IMR-90 (cell line): ENCODE measurements at regions not wholly inside any gene's neighbourhood (a gene's known extent, or its start where the extent isn't known, plus 50 kb on each side); places are given as distances from the start of the nearest gene placed in this dataset.

Experiments
- ATAC-seq: fragments of 200-7000 bp; cut with Tn5 transposase; 2 replicates; pipeline ENCODE4 v1.9.1; 2020; ENCODE audit warnings: low read depth, mild to moderate bottlenecking, moderate library complexity
- BruUV-seq: library from RNA; stranded (reverse); fragments of 400-500 nt; replicated peaks from 2 replicates; lab custom pipeline; 2021; lab: Mats Ljungman, UMichigan
- CTCF ChIA-PET: fragments of 300-600 bp; formaldehyde crosslinking; extraction: SDS; loops from one replicate; lab custom pipeline; 2021; ENCODE audit warnings: antibody characterized with exemption; lab: Yijun Ruan, JAX
- POLR2A ChIA-PET: fragments of 300-600 bp; sonication (Branson Sonifier 250); formaldehyde crosslinking; loops from one replicate; lab custom pipeline; 2022; ENCODE audit warnings: antibody characterized with exemption; ENCODE audit not compliant: unreplicated experiment; lab: Charles Lee
- DNase-seq: peaks from one replicate; pipeline ENCODE4 v3.0.0; 2013
- H2AFZ ChIP-seq: replicated peaks from 2 replicates; pipeline ENCODE3; 2013; ENCODE audit warnings: low read length, mild to moderate bottlenecking; ENCODE audit not compliant: poor library complexity
- H2AK5ac ChIP-seq: 2 replicates; pipeline ENCODE4 v1.6.1; 2013; ENCODE audit warnings: low read depth, low read length, inconsistent platforms
- H2AK9ac ChIP-seq: replicated peaks from 2 replicates; pipeline ENCODE3; 2013; ENCODE audit warnings: mild to moderate bottlenecking, low read depth, low read length, moderate library complexity; ENCODE audit not compliant: poor library complexity
- H2BK120ac ChIP-seq: 2 replicates; pipeline ENCODE4 v1.6.1; 2013; ENCODE audit warnings: low read depth, low read length, inconsistent platforms
- H2BK15ac ChIP-seq: 3 replicates; pipeline ENCODE4 v1.6.1; 2013; ENCODE audit warnings: low read depth, low read length, inconsistent platforms
- H2BK20ac ChIP-seq: 2 replicates; pipeline ENCODE4 v1.6.1; 2013; ENCODE audit warnings: low read depth, mild to moderate bottlenecking, inconsistent platforms, low read length, moderate library complexity
- H2BK5ac ChIP-seq: 2 replicates; pipeline ENCODE4 v1.6.1; 2013; ENCODE audit warnings: mild to moderate bottlenecking, low read depth, low read length, inconsistent platforms; ENCODE audit not compliant: poor library complexity, severe bottlenecking
- H3K14ac ChIP-seq: replicated peaks from 2 replicates; pipeline ENCODE4 v1.6.1; 2013; ENCODE audit warnings: low read depth, low read length, inconsistent platforms
- H3K18ac ChIP-seq: 2 replicates; pipeline ENCODE4 v1.6.1; 2013; ENCODE audit warnings: low read depth, low read length, control low read depth
- H3K23ac ChIP-seq: 2 replicates; pipeline ENCODE4 v1.6.1; 2013; ENCODE audit warnings: low read depth, low read length, inconsistent platforms
- H3K27ac ChIP-seq: 2 replicates; pipeline ENCODE4 v1.5.1; 2013; ENCODE audit warnings: mild to moderate bottlenecking, control low read depth, low read length; ENCODE audit not compliant: insufficient read depth
- H3K27me3 ChIP-seq: 2 replicates; pipeline ENCODE4 v1.6.1; 2013; ENCODE audit warnings: low read length; ENCODE audit not compliant: control insufficient read depth, insufficient read depth
- H3K36me3 ChIP-seq: 2 replicates; pipeline ENCODE4 v1.6.1; 2013; ENCODE audit warnings: low read length, mixed read lengths; ENCODE audit not compliant: control insufficient read depth, insufficient read depth
- H3K4ac ChIP-seq: 2 replicates; pipeline ENCODE4 v1.6.1; 2013; ENCODE audit warnings: low read depth, low read length, inconsistent platforms
- H3K4me1 ChIP-seq: 2 replicates; pipeline ENCODE4 v1.6.1; 2013; ENCODE audit warnings: low read length, mixed read lengths; ENCODE audit not compliant: control insufficient read depth, insufficient read depth
- H3K4me2 ChIP-seq: 2 replicates; pipeline ENCODE4 v1.6.1; 2013; ENCODE audit warnings: low read depth, mild to moderate bottlenecking, control low read depth, low read length, moderate library complexity
- H3K4me3 ChIP-seq: 2 replicates; pipeline ENCODE4 v1.5.1; 2013; ENCODE audit warnings: low read depth, mild to moderate bottlenecking, control low read depth, low read length, moderate library complexity; ENCODE audit not compliant: insufficient read depth
- H3K56ac ChIP-seq: 2 replicates; pipeline ENCODE4 v1.6.1; 2013; ENCODE audit warnings: low read length, inconsistent platforms; ENCODE audit not compliant: insufficient read depth; ENCODE audit errors: extremely low read depth
- H3K79me1 ChIP-seq, 2 experiments: 2 replicates each; pipeline ENCODE4 v1.6.1; 2013; ENCODE audit warnings: low read length in 2 of 2, inconsistent platforms in 1 of 2, low read depth in 1 of 2
- H3K9ac ChIP-seq: 2 replicates; pipeline ENCODE4 v1.6.1; 2013; ENCODE audit warnings: low read depth, low read length, control low read depth
- H3K9me1 ChIP-seq: 2 replicates; pipeline ENCODE4 v1.6.1; 2013; ENCODE audit warnings: low read length, inconsistent platforms; ENCODE audit not compliant: insufficient read depth
- H3K9me3 ChIP-seq: 2 replicates; pipeline ENCODE4 v1.6.1; 2013; ENCODE audit warnings: low read length; ENCODE audit not compliant: control insufficient read depth, insufficient read depth
- H4K20me1 ChIP-seq: 2 replicates; pipeline ENCODE4 v1.6.1; 2013; ENCODE audit warnings: low read length, inconsistent platforms; ENCODE audit not compliant: insufficient read depth
- H4K5ac ChIP-seq: 2 replicates; pipeline ENCODE4 v1.6.1; 2013; ENCODE audit warnings: mild to moderate bottlenecking, low read depth, low read length, control low read depth
- H4K8ac ChIP-seq, 2 experiments: 2 replicates each; pipeline ENCODE4 v1.6.1; 2013; ENCODE audit warnings: low read depth in 2 of 2, low read length in 2 of 2, control low read depth in 1 of 2, inconsistent platforms in 1 of 2
- H4K91ac ChIP-seq: 2 replicates; pipeline ENCODE4 v1.6.1; 2013; ENCODE audit warnings: low read depth, low read length, inconsistent platforms; ENCODE audit not compliant: insufficient read depth
- BHLHE40 ChIP-seq: fragments of 150-350 bp; IDR thresholded peaks from 2 replicates; pipeline ENCODE4 v1.6.1; 2016; ENCODE audit warnings: mild to moderate bottlenecking, low read depth, low read length
- CEBPB ChIP-seq: IDR thresholded peaks from 2 replicates; pipeline ENCODE4 v1.6.1; 2012; ENCODE audit warnings: low read depth, low read length, improper control_type of control experiment
- CHD1 ChIP-seq: IDR thresholded peaks from 2 replicates; pipeline ENCODE4 v1.6.1; 2012; ENCODE audit warnings: low read depth, low read length, improper control_type of control experiment
- FOS ChIP-seq: fragments of 150-350 bp; IDR thresholded peaks from 2 replicates; pipeline ENCODE4 v1.6.1; 2016; ENCODE audit warnings: low read depth, low read length
- MAFK ChIP-seq: IDR thresholded peaks from 2 replicates; pipeline ENCODE4 v1.6.1; 2012; ENCODE audit warnings: low read depth, low read length, improper control_type of control experiment
- MAZ ChIP-seq: IDR thresholded peaks from 2 replicates; pipeline ENCODE4 v1.6.1; 2012; ENCODE audit warnings: low read depth, mild to moderate bottlenecking, low read length, improper control_type of control experiment, moderate library complexity, borderline replicate concordance
- MXI1 ChIP-seq: IDR thresholded peaks from 2 replicates; pipeline ENCODE4 v1.6.1; 2012; ENCODE audit warnings: low read depth, mild to moderate bottlenecking, low read length, moderate library complexity, borderline replicate concordance
- NFE2L2 ChIP-seq: fragments of 150-350 bp; IDR thresholded peaks from 2 replicates; pipeline ENCODE4 v1.6.1; 2016; ENCODE audit warnings: low read depth, mild to moderate bottlenecking, low read length
- POLR2A ChIP-seq: IDR thresholded peaks from 2 replicates; pipeline ENCODE4 v1.6.1; 2012; ENCODE audit warnings: mild to moderate bottlenecking, low read depth, low read length
- RAD21 ChIP-seq: IDR thresholded peaks from 2 replicates; pipeline ENCODE4 v1.6.1; 2012; ENCODE audit warnings: low read length, improper control_type of control experiment
- RCOR1 ChIP-seq: IDR thresholded peaks from 2 replicates; pipeline ENCODE4 v1.6.1; 2012; ENCODE audit warnings: mild to moderate bottlenecking, low read length, improper control_type of control experiment; ENCODE audit not compliant: insufficient replicate concordance
- RFX5 ChIP-seq: IDR thresholded peaks from 2 replicates; pipeline ENCODE4 v1.8.0; 2012; ENCODE audit warnings: low read depth, mild to moderate bottlenecking, low read length, moderate library complexity
- SMC3 ChIP-seq: fragments of 150-350 bp; IDR thresholded peaks from 2 replicates; pipeline ENCODE4 v1.6.1; 2016; ENCODE audit warnings: low read depth, mild to moderate bottlenecking, antibody characterized with exemption, low read length, moderate library complexity
- WGBS, 2 experiments: methylation state at CpG; one replicate each; pipeline versions ENCODE4 v1.1.5 to v1.1.7; 2013; ENCODE audit warnings: missing lambda C conversion rate in 2 of 2; ENCODE audit not compliant: insufficient read length in 1 of 2; ENCODE audit errors: extremely low coverage in 2 of 2; 5-methylcytosine and 5-hydroxymethylcytosine counted together
- dilution Hi-C: fragments of 300-500 bp; cut with HindIII; formaldehyde crosslinking; loops from one replicate; pipeline ENCODE4 v1.14.3; 2018; ENCODE audit warnings: low sequenced_read_pairs; ENCODE audit not compliant: unreplicated experiment
- in situ Hi-C: fragments of 300-500 bp; cut with MboI; formaldehyde crosslinking; loops from 3 replicates; pipeline ENCODE4 v1.14.3; 2019; ENCODE audit warnings: low sequenced_read_pairs, inconsistent platforms, mixed read lengths
- intact Hi-C: fragments of 100-400 bp; cut with micrococcal nuclease; formaldehyde crosslinking; loops from 2 replicates; pipeline ENCODE4 v1.10.0; 2022
- TF ChIP-seq, protein P1 (sequence below): fragments of 150-350 bp; IDR thresholded peaks from 2 replicates; pipeline ENCODE4 v1.6.1; 2017; ENCODE audit warnings: mild to moderate bottlenecking, antibody characterized with exemption, low read length, low read depth
- TF ChIP-seq, protein P2 (sequence below): conservative IDR thresholded peaks from 2 replicates; pipeline ENCODE4 v1.5.1; 2012; ENCODE audit warnings: mild to moderate bottlenecking, low read depth, low read length, improper control_type of control experiment
- TF ChIP-seq, protein P3 (sequence below): fragments of 150-350 bp; IDR thresholded peaks from 2 replicates; pipeline ENCODE4 v1.6.1; 2016; ENCODE audit warnings: low read depth, mild to moderate bottlenecking, low read length, moderate library complexity, borderline replicate concordance

DNA sequence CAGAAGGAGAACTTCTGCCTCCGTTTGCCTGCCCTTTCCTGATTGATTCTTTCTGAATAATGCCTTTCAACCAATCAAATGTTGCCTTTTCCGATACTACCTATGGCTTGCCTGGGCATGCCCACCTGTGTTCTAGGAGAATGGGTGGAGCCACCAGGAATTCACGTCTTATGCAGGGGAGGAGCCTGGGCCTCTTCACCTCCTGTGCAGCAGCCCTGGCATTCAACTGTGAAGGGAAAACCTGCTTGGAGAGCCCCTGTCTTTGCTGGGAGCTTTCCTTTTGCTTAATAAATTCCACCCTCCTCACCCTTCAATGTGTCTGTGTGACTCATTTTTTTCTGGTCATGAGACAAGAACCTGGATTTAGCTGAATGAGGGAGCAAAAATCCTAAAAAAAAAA is 730.7 kb downstream of the UQCRFS1 start:
- in situ Hi-C loops: no loop called here
- no peak for TF ChIP-seq MXI1
- TF ChIP-seq CHD1: no peak
- TF ChIP-seq BHLHE40: no peak
- TF ChIP-seq CEBPB: no peak
- no peak for TF ChIP-seq RFX5
- no peak for TF ChIP-seq RCOR1
- TF ChIP-seq RAD21: no peak
- TF ChIP-seq MAFK: no peak
- TF ChIP-seq, protein P1, sequence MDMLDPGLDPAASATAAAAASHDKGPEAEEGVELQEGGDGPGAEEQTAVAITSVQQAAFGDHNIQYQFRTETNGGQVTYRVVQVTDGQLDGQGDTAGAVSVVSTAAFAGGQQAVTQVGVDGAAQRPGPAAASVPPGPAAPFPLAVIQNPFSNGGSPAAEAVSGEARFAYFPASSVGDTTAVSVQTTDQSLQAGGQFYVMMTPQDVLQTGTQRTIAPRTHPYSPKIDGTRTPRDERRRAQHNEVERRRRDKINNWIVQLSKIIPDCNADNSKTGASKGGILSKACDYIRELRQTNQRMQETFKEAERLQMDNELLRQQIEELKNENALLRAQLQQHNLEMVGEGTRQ: no peak
- TF ChIP-seq MAZ: no peak
- no peak for TF ChIP-seq NFE2L2
- TF ChIP-seq FOS: no peak
- TF ChIP-seq, protein P2, sequence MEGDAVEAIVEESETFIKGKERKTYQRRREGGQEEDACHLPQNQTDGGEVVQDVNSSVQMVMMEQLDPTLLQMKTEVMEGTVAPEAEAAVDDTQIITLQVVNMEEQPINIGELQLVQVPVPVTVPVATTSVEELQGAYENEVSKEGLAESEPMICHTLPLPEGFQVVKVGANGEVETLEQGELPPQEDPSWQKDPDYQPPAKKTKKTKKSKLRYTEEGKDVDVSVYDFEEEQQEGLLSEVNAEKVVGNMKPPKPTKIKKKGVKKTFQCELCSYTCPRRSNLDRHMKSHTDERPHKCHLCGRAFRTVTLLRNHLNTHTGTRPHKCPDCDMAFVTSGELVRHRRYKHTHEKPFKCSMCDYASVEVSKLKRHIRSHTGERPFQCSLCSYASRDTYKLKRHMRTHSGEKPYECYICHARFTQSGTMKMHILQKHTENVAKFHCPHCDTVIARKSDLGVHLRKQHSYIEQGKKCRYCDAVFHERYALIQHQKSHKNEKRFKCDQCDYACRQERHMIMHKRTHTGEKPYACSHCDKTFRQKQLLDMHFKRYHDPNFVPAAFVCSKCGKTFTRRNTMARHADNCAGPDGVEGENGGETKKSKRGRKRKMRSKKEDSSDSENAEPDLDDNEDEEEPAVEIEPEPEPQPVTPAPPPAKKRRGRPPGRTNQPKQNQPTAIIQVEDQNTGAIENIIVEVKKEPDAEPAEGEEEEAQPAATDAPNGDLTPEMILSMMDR: no peak
- no peak for TF ChIP-seq SMC3
- TF ChIP-seq, protein P3, sequence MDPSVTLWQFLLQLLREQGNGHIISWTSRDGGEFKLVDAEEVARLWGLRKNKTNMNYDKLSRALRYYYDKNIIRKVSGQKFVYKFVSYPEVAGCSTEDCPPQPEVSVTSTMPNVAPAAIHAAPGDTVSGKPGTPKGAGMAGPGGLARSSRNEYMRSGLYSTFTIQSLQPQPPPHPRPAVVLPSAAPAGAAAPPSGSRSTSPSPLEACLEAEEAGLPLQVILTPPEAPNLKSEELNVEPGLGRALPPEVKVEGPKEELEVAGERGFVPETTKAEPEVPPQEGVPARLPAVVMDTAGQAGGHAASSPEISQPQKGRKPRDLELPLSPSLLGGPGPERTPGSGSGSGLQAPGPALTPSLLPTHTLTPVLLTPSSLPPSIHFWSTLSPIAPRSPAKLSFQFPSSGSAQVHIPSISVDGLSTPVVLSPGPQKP: no peak
- TF ChIP-seq POLR2A: no peak
- H2BK20ac ChIP-seq: no peak overlapping the region
- no peak overlapping the region for H3K4me2 ChIP-seq
- no peak overlapping the region for H3K4ac ChIP-seq
- no CpG with 5 or more reads among the region's 3 CpGs for WGBS, 2 experiments
- CTCF ChIA-PET: no interaction called here
- intact Hi-C loops: no loop called here
- H3K18ac ChIP-seq: no peak overlapping the region
- dilution Hi-C loops: no loop called here
- POLR2A ChIA-PET: no interaction called here
- peaks cover 29% of the 10 kb centered on the region; the same call in 1 of the 2 replicates for H3K9me3 ChIP-seq
- H3K4me3 ChIP-seq: no peak overlapping the region
- no peak overlapping the region for H2BK120ac ChIP-seq
- no peak overlapping the region for H2AK5ac ChIP-seq
- H4K20me1 ChIP-seq: no peaks in the 10 kb centered on the region
- no peak overlapping the region for H3K56ac ChIP-seq
- H3K9ac ChIP-seq: no peak overlapping the region
- no peak overlapping the region for H3K23ac ChIP-seq
- no peaks in the 10 kb centered on the region for H3K27me3 ChIP-seq
- H3K14ac ChIP-seq: no peak overlapping the region
- no peak overlapping the region for H2AK9ac ChIP-seq
- DNase-seq (no peak), ATAC-seq (no peak)
- H2AFZ ChIP-seq: no peak overlapping the region
- no peak overlapping the region for H2BK15ac ChIP-seq
- no TSS peak for BruUV-seq
- H3K79me1 ChIP-seq: no peaks in the 10 kb centered on the region
- H4K5ac ChIP-seq: no peak overlapping the region
- H3K4me1 ChIP-seq: no peaks in the 10 kb centered on the region
- no peak overlapping the region for H3K27ac ChIP-seq
- H3K9me1 ChIP-seq: no peaks in the 10 kb centered on the region
- H2BK5ac ChIP-seq: no peak overlapping the region
- no peaks in the 10 kb centered on the region for H3K36me3 ChIP-seq
- no peak overlapping the region for H4K91ac ChIP-seq
- no peak overlapping the region for H4K8ac ChIP-seq
